ENCODE measurements at regions not wholly inside any gene's neighbourhood (a gene's known extent, or its start where the extent isn't known, plus 50 kb on each side); places are given as distances from the start of the nearest gene placed in this dataset.

DNA sequence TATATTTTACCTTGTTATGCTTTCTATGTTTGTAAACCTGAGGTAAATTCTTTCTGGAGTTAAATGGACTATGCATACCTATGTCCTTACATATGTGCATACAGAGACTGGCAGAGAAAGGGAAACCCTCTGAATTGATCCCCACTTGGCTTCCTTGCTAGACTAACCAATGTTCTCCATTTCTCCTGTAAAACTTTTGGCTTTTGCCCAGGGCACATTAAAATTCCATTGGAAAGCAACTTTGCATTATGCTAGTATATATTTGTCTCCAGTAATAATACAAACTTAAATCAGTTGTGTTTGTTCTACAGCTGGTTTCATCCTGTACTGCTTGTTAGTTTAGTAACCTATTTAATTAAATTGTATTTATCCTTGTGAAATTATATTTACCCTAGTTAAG is 646.0 kb upstream of the MARCKS start:
- peaks cover 2% of the 10 kb centered on the region for H3K9me3 Mint-ChIP-seq
- H3K4me3 Mint-ChIP-seq, result no peak overlapping the region
- ATAC-seq (ENCODE audit: low read depth) (no peak), DNase-seq (no peak)
- H3K36me3 Mint-ChIP-seq (ENCODE audit: low read depth), result no peaks in the 10 kb centered on the region
- no peaks in the 10 kb centered on the region for H3K4me1 Mint-ChIP-seq
- TF ChIP-seq, protein P1, sequence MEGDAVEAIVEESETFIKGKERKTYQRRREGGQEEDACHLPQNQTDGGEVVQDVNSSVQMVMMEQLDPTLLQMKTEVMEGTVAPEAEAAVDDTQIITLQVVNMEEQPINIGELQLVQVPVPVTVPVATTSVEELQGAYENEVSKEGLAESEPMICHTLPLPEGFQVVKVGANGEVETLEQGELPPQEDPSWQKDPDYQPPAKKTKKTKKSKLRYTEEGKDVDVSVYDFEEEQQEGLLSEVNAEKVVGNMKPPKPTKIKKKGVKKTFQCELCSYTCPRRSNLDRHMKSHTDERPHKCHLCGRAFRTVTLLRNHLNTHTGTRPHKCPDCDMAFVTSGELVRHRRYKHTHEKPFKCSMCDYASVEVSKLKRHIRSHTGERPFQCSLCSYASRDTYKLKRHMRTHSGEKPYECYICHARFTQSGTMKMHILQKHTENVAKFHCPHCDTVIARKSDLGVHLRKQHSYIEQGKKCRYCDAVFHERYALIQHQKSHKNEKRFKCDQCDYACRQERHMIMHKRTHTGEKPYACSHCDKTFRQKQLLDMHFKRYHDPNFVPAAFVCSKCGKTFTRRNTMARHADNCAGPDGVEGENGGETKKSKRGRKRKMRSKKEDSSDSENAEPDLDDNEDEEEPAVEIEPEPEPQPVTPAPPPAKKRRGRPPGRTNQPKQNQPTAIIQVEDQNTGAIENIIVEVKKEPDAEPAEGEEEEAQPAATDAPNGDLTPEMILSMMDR (IDR thresholded peaks at IDR 0.05), result no peak
- intact Hi-C loops (cut with micrococcal nuclease), result no loop called here
- ChIA-PET CTCF (no interaction called here), POLR2A (no interaction called here)
- H3K27me3 Mint-ChIP-seq, result peaks cover 4% of the 10 kb centered on the region
- H3K27ac Mint-ChIP-seq, result no peak overlapping the region

DNA sequence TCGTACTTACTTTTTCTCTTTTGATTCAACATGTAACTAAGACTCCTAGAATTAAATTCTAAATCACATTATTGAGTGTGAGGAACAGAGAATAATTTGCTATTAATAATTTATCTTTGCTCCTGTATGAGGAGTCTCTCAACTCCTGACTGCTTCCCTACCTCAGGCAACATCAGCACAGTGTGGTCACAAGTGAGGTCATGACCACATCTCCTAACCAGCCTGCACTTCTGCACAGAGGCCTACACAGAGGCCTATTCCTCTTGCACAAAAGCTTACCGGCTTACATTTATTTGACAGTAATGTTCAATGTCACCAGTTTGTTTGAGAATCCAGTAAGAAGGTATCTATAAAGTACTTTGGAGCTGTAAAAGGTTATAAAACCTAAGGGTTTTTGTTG is 637.4 kb upstream of the MARCKS start:
- POLR2A ChIA-PET, result no interaction called here
- no peak overlapping the region for H3K27ac Mint-ChIP-seq
- H3K4me3 Mint-ChIP-seq, result no peak overlapping the region
- intact Hi-C loops (cut with micrococcal nuclease), result no loop called here
- no peaks in the 10 kb centered on the region for H3K9me3 Mint-ChIP-seq
- no peak for ATAC-seq (ENCODE audit: low read depth)
- TF ChIP-seq, protein P1 (IDR thresholded peaks at IDR 0.05), result no peak
- peaks cover 1% of the 10 kb centered on the region for H3K27me3 Mint-ChIP-seq
- no peaks in the 10 kb centered on the region for H3K36me3 Mint-ChIP-seq (ENCODE audit: low read depth)
- H3K4me1 Mint-ChIP-seq, result no peaks in the 10 kb centered on the region
- DNase-seq, result no peak
- CTCF ChIA-PET, result no interaction called here

DNA sequence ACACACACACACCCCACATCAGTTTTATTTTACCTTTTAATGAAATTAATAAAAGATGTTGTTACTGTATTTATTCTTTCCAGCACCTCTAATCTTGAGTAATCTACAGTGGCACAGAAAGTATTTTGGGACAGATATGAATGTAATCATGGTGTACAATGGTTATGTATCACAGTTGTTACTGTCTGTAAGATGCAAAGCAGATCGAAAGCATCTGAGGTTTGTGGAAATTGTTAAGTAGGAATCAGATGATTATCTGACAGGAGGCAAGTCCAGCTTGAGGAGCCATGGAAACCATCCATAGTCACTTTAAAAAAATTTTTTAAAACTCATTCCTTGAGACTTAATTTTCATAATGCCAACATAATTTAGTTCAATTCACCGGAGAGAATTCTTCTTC is 636.3 kb upstream of the MARCKS start:
- TF ChIP-seq, protein P1 (IDR thresholded peaks at IDR 0.05), result no peak
- CTCF ChIA-PET, result no interaction called here
- H3K36me3 Mint-ChIP-seq (ENCODE audit: low read depth), result no peaks in the 10 kb centered on the region
- no peaks in the 10 kb centered on the region for H3K9me3 Mint-ChIP-seq
- H3K27me3 Mint-ChIP-seq, result no peaks in the 10 kb centered on the region
- DNase-seq, result no peak
- no peak for ATAC-seq (ENCODE audit: low read depth)
- POLR2A ChIA-PET, result no interaction called here
- no peaks in the 10 kb centered on the region for H3K4me1 Mint-ChIP-seq
- intact Hi-C loops (cut with micrococcal nuclease), result no loop called here
- H3K4me3 Mint-ChIP-seq, result no peak overlapping the region
- no peak overlapping the region for H3K27ac Mint-ChIP-seq

DNA sequence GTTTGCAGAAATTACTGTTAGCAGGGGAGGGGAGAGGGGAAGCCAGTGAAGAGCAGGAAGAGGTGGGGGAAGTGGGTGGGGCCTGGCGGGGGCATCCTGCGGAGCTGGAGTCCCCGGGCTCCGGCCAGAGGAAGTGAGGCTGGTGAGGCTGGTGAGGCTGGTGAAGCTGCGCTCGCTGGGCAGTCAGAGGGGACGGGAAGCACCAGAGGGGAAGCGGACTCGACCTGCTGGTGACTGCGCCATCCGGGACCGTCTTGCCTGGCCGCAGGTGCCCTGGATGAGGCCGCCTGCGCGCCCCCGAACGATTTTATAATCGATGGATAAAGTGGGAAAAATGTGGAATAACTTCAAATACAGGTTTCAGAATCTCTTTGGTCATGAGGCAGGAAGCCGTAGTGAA is 635.3 kb upstream of the MARCKS start:
- TF ChIP-seq, protein P1 (IDR thresholded peaks at IDR 0.05), result no peak
- H3K4me1 Mint-ChIP-seq, result no peaks in the 10 kb centered on the region
- peaks cover 3% of the 10 kb centered on the region for H3K27me3 Mint-ChIP-seq
- ChIA-PET CTCF (no interaction called here), POLR2A (no interaction called here)
- no peak overlapping the region for H3K4me3 Mint-ChIP-seq
- H3K36me3 Mint-ChIP-seq (ENCODE audit: low read depth), result no peaks in the 10 kb centered on the region
- intact Hi-C loops (cut with micrococcal nuclease), result no loop called here
- no peak overlapping the region for H3K27ac Mint-ChIP-seq
- H3K9me3 Mint-ChIP-seq, result no peaks in the 10 kb centered on the region
- DNase-seq (no peak), ATAC-seq (ENCODE audit: low read depth) (no peak)

DNA sequence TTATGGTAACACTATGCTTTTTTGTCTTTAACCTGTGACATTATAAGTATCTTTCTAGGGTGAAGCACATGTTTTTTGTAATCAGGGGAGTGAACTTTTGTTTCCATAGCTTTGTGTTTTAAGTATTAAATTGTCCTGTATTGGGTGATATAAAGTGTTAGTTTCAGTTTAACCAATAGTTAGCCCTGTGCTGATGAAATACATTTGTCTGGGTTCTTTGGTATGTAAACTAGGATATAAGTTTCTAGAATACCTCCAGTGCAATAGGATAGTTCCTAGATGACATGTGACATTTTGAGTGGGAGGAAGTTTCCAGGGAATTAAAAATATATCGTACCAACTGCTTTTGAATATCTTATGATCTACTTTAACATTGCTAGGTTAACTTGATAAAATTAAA is 611.0 kb upstream of the MARCKS start:
- Mint-ChIP-seq H3K27ac (no peak overlapping the region), H3K36me3 (ENCODE audit: low read depth) (no peaks in the 10 kb centered on the region), H3K27me3 (peaks cover 14% of the 10 kb centered on the region), H3K4me1 (no peaks in the 10 kb centered on the region), H3K9me3 (no peaks in the 10 kb centered on the region), H3K4me3 (no peak overlapping the region)
- ChIA-PET POLR2A (no interaction called here), CTCF (no interaction called here)
- intact Hi-C loops (cut with micrococcal nuclease), result no loop called here
- TF ChIP-seq, protein P1 (IDR thresholded peaks at IDR 0.05), result no peak
- ATAC-seq (ENCODE audit: low read depth) (no peak), DNase-seq (no peak)
